Kidney (tissue), 13 donors: ENCODE measurements at regions not wholly inside any gene's neighbourhood (a gene's known extent, or its start where the extent isn't known, plus 50 kb on each side); places are given as distances from the start of the nearest gene placed in this dataset.

Source experiments
- DNase-seq, 5 donors: peaks; one replicate each; pipeline ENCODE4 v3.0.0-alpha.2; 2013 to 2020
- FAIRE-seq: peaks from 2 replicates; lab custom pipeline; 2012; peaks lifted over from hg19 to GRCh38; lab: Jason Lieb, UNC
- H3K27ac ChIP-seq, 2 donors: one replicate each; pipeline ENCODE4 v1.7.0; 2013; ENCODE audit warnings: low read depth in 2 of 2, low read length in 2 of 2, inconsistent platforms in 1 of 2
- H3K27me3 ChIP-seq: one replicate; pipeline ENCODE4 v1.7.1; 2013; ENCODE audit warnings: low read length, inconsistent platforms; ENCODE audit not compliant: control insufficient read depth, insufficient read depth
- H3K36me3 ChIP-seq, 3 donors: one replicate each; pipeline versions ENCODE4 v1.7.0 to v1.7.1; 2013; ENCODE audit warnings: low read length in 3 of 3, control low read depth in 1 of 3, inconsistent platforms in 1 of 3; ENCODE audit not compliant: insufficient read depth in 3 of 3, control insufficient read depth in 2 of 3
- H3K4me1 ChIP-seq, 3 donors: one replicate each; pipeline versions ENCODE4 v1.7.0 to v1.7.1; 2013; ENCODE audit warnings: low read length in 3 of 3, inconsistent platforms in 1 of 3, low read depth in 1 of 3; ENCODE audit not compliant: control insufficient read depth in 2 of 3, insufficient read depth in 2 of 3
- H3K4me3 ChIP-seq, 3 donors: one replicate each; pipeline versions ENCODE4 v1.7.0 to v1.8.1; 2013; ENCODE audit warnings: low read length in 3 of 3, control low read depth in 1 of 3, inconsistent platforms in 1 of 3
- H3K9ac ChIP-seq, 3 donors: one replicate each; pipeline versions ENCODE4 v1.7.0 to v1.7.1; 2013; ENCODE audit warnings: low read length in 3 of 3, control low read depth in 1 of 3, inconsistent platforms in 1 of 3
- H3K9me3 ChIP-seq, 3 donors: one replicate each; pipeline versions ENCODE4 v1.7.0 to v1.7.1; 2013; ENCODE audit warnings: low read length in 3 of 3, control low read depth in 1 of 3, inconsistent platforms in 1 of 3; ENCODE audit not compliant: control insufficient read depth in 2 of 3, insufficient read depth in 1 of 3
- intact Hi-C: fragments of 100-400 bp; cut with DNase I; formaldehyde crosslinking; loops from one replicate; pipeline ENCODE4 v1.11.1; 2022
- TF ChIP-seq, protein P1 (sequence below): IDR thresholded peaks from 3 replicates; pipeline ENCODE4 v1.5.1; 2012; ENCODE audit warnings: mild to moderate bottlenecking, moderate library complexity, borderline replicate concordance; ENCODE audit not compliant: insufficient read depth; ENCODE audit errors: extremely low read depth
- donor health status: control.
- donor health status: control.
- donor health status: control.
- donor health status: control.
- donor health status: control.
- donor health status: DM: yes; HTN: yes; CAD: no.
- donor health status: Normal renal cell carcinoma (clear cell type).

- intact Hi-C loops = no loop called here
- Histone ChIP-seq H3K27ac (no peak overlapping the region), H3K27me3 (no peaks in the 10 kb centered on the region), H3K4me3 (no peak overlapping the region), H3K9ac (no peak overlapping the region), H3K36me3 (no peaks in the 10 kb centered on the region), H3K4me1 (no peaks in the 10 kb centered on the region), H3K9me3 (no peaks in the 10 kb centered on the region)
- TF ChIP-seq, protein P1, sequence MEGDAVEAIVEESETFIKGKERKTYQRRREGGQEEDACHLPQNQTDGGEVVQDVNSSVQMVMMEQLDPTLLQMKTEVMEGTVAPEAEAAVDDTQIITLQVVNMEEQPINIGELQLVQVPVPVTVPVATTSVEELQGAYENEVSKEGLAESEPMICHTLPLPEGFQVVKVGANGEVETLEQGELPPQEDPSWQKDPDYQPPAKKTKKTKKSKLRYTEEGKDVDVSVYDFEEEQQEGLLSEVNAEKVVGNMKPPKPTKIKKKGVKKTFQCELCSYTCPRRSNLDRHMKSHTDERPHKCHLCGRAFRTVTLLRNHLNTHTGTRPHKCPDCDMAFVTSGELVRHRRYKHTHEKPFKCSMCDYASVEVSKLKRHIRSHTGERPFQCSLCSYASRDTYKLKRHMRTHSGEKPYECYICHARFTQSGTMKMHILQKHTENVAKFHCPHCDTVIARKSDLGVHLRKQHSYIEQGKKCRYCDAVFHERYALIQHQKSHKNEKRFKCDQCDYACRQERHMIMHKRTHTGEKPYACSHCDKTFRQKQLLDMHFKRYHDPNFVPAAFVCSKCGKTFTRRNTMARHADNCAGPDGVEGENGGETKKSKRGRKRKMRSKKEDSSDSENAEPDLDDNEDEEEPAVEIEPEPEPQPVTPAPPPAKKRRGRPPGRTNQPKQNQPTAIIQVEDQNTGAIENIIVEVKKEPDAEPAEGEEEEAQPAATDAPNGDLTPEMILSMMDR = no peak
- DNase-seq = peak in 1 of 5 donors; percentile 8
- FAIRE-seq = no peak
Observed at GRCh38 chr6:113405326-113406047, 451.7 kb upstream of the MARCKS start.

GRCh38 chr6:113406048-113406695 lies 451.0 kb upstream of the MARCKS start:
- no peaks in the 10 kb centered on the region for H3K4me1 ChIP-seq
- FAIRE-seq = no peak
- H3K9me3 ChIP-seq = no peaks in the 10 kb centered on the region
- H3K4me3 ChIP-seq = no peak overlapping the region
- no peak overlapping the region for H3K27ac ChIP-seq
- TF ChIP-seq, protein P1 = no peak
- no peaks in the 10 kb centered on the region for H3K36me3 ChIP-seq
- no peak overlapping the region for H3K9ac ChIP-seq
- intact Hi-C loops = no loop called here
- H3K27me3 ChIP-seq = no peaks in the 10 kb centered on the region
- no peak for DNase-seq

- no peaks in the 10 kb centered on the region for H3K27me3 ChIP-seq
- H3K36me3 ChIP-seq = no peaks in the 10 kb centered on the region
- H3K9ac ChIP-seq = no peak overlapping the region
- H3K27ac ChIP-seq = no peak overlapping the region
- TF ChIP-seq, protein P1 = no peak
- H3K4me1 ChIP-seq = no peaks in the 10 kb centered on the region
- intact Hi-C loops = no loop called here
- H3K9me3 ChIP-seq = no peaks in the 10 kb centered on the region
- FAIRE-seq (peak; percentile 15), DNase-seq (peak in 1 of 5 donors; percentile 22)
- no peak overlapping the region for H3K4me3 ChIP-seq
Observed at GRCh38 chr6:113411011-113411410, 446.1 kb upstream of the MARCKS start.
